GM13976 (cell line): ENCODE measurements at regions not wholly inside any gene's neighbourhood (a gene's known extent, or its start where the extent isn't known, plus 50 kb on each side); places are given as distances from the start of the nearest gene placed in this dataset.

Experiments used
- DNase-seq: peaks from one replicate; pipeline ENCODE4 v3.0.0; 2012; ENCODE audit warnings: low spot score
- CTCF ChIP-seq: IDR thresholded peaks from 2 replicates; pipeline ENCODE4 v1.5.1; 2012; ENCODE audit warnings: borderline replicate concordance, mild to moderate bottlenecking; ENCODE audit not compliant: insufficient read depth; ENCODE audit errors: extremely low read depth, missing control alignments, control extremely low read depth
- in situ Hi-C: fragments of 300-500 bp; cut with MboI; formaldehyde crosslinking; loops from one replicate; pipeline ENCODE4 v1.12.0; 2022; ENCODE audit warnings: low sequenced_read_pairs, mixed read lengths, inconsistent platforms; ENCODE audit not compliant: unreplicated experiment

- DNase-seq = no peak
- no peak for TF ChIP-seq CTCF
- in situ Hi-C loops = no loop called here
Measured at GRCh38 chr13:107266657-107267056, 698.7 kb upstream of the ARGLU1 start.

- in situ Hi-C loops = no loop called here
- DNase-seq = no peak
Measured at GRCh38 chr13:107258599-107259187, 690.8 kb upstream of the ARGLU1 start.

GRCh38 chr13:107254392-107254791 lies 686.5 kb upstream of the ARGLU1 start:
- in situ Hi-C loops = no loop called here
- DNase-seq = no peak
- TF ChIP-seq CTCF = no peak

More at GRCh38 chr13:107258599-107259187, 690.8 kb upstream of the ARGLU1 start:
- TF ChIP-seq CTCF = no peak

GRCh38 chr13:107252428-107252827 lies 684.5 kb upstream of the ARGLU1 start:
- TF ChIP-seq CTCF = no peak
- no peak for DNase-seq
- in situ Hi-C loops = no loop called here

- DNase-seq = no peak
- TF ChIP-seq CTCF = no peak
- in situ Hi-C loops = no loop called here
Measured at GRCh38 chr13:107252021-107252420, 684.1 kb upstream of the ARGLU1 start.

GRCh38 chr13:107251341-107251740 lies 683.4 kb upstream of the ARGLU1 start:
- no peak for DNase-seq
- no peak for TF ChIP-seq CTCF
- in situ Hi-C loops = no loop called here
